NCI-H1930 (cell line): ENCODE measurements at regions not wholly inside any gene's neighbourhood (a gene's known extent, or its start where the extent isn't known, plus 50 kb on each side); places are given as distances from the start of the nearest gene placed in this dataset.
"Not testable (repeated sequence)": the region's sequence is repeated elsewhere in the genome, so short reads cannot be mapped to it uniquely, and the experiment has no call there.

Experiments used
- DNase-seq, 2 experiments: peaks; one replicate each; lab custom pipeline; 2025; lab: John Stamatoyannopoulos, UW

DNA sequence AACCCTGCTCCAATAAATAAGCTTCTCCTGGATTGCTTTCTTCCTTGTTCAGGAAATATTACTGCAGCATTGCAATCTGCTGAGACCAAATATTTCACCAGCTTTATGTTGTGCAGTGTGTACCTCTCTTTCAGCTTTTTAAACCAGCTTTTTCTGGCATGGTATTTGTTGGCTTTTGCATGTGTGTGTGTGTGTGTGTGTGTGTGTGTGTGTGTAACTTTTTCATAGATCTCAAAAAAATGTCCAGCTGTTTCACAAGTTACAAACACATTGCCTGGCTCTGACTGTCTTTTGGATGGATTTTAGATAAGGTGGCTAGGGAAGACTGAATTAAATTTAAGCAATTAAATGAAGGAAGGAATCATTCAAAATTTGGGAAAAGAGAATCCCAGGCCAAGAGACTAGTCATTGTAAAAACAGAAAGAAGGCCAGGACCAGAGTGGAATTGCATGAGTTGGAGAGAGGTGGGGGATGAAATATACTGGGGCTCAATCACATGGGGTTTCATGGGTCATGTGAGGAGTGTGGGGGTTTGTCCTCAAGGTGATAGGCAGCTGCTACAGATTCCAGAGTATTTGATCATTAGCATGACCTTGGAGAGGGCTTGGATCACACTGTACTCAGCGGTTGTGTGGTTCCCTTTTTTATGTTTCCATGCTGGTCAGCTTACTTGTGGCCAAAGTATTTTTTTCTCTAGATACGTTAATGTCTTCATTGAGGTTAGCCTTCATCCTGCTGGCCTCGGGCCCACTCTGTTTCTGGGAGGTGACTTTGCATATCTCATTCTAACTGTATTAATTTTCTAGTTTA is 357.7 kb upstream of the BOD1L1 start:
- DNase-seq, result no peak

DNA sequence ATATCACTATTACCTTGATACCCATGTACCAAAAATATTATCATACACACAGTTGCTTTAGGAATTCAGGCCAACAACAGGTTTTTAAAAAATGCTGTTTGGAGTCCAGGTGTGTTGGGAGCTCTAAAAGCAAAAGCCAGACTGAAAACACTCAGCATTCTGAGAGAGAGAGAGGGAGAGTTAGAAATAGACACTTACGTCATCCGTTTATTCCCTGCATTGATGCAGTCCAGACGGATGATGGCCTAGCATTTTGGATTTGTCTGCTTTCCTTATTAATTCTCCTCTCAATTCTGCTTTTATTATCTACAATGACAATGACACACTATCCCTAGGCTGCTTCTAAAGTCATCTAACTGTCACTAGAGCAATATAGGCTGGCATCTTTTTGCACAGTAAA is 358.3 kb upstream of the BOD1L1 start:
- DNase-seq, result no peak

DNA sequence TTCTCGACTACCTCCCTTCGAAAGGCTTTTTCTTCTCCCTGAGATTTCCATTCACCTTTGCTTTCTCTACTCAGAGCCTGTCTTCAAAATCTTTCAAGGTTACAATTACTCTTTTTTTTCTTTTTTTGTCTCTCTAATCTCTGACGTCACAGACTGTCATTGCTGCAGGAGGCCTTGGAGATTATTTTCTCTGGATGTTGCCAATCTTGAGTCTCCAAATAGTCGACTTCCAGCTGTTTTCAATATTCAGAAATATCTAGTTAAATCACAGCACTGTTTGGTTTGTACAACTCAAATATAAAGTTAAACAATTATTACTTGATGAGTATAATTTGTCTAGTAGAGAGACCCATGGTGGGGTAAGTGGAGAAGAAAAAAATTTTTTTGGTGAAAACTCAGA is 359.0 kb upstream of the BOD1L1 start:
- DNase-seq, result no peak

DNA sequence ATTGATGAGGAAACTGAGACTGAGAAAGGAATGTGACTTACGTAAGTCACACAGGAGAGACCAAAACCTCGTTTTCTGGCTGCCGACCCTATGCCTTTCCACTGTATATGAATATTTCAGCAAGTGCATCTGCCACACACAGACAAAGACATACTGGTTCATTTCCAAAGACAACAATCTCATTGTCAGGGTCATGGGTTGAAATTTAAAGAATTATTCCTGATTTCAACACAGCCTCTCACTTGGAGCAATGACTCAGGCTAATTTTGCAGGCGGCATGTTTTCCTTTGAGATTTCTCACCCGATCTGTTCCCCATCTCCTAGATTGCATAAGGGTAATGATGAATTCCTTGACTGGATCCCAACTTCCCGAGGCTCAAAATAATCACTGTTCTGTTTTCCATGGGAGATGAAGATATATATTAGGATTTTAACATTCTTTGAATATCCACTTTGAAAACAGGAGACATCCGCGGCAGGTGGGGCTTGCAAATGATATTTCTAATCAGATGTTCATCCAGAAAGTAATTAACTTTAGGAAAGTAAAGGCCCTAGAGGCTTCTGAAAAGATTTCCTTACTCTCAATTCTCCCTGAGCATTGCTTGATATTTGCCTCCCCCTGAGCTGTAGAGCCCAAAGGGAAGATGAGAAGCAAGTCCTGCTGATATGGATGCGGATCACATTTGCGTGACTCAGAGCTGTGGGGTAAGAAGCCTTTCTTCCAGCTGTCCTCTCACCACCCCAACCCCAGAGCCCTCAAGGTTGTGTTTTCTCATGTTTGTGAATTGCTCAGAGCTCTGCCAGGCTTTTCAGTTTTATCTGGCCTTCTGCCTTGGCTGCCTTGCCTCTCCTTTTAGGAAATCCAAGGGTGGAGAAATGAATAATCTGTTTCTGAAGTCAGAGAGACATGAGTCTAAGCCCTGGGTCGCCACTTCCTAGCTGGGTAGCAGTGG is 361.1 kb upstream of the BOD1L1 start:
- no peak for DNase-seq

DNA sequence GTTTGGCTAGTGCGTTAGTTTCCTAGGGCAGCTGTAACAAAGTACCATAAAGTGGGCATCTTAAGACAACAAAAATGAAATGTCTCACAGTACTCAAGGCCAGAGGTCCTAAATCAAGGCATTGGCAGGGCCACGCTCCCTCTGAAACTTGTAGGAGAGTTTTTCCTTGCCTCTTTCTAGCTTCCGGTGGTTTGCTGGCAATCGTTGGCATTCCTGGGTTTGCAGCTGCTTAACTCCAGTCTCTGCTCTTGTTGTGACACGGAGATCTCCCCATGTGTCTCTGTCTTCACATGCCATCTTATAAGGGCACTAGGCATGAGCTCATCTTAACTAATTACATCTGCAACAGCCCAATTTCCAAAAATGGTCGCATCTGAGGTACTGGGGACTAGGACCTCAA is 362.0 kb upstream of the BOD1L1 start:
- no peak for DNase-seq

DNA sequence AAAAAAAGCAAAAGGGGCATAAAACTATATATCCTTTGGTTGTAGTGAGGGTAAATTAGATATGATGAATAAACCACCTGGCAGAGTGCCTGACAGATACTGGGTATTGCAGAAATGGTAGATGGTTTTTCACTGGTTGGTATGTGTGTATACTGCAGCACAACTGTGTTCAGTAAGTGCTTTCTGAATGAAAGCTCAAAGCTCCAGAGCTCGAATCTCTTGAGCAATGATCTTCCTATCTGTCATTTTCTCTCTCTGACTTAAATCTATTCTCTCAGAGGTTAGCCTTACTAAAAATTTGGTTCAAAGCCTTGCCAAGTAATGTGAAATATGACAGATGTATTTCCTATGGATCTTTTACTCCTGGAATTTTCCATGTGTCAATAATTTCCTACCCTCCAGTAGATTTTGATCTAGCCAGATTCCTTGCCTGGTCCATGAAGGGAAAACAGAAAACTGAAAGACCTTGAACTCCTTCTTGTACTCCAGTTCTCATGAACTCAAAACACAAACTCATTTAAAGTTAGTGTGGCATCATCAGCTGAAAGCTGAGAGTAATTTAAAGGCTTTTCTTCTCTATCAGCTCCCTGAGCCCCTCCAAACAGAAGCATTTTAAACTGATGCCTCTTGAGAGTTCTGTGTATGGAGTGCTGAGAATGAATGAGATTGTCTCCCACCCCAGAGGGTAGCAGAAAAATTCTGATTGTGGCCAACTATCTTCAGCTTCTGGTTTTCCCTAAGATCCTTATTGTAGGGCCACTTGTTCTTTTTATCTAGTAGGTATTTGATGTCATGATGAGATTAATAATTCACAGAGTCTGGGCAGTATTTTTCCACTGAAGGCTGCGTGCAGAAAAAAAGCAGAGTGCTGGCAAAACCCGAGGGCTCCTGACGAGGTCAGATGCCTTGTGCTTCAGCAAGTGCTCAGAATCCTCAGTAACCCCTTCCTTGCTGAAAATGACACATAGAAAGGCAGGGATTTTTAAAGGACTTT is 363.4 kb upstream of the BOD1L1 start:
- DNase-seq, result no peak

DNA sequence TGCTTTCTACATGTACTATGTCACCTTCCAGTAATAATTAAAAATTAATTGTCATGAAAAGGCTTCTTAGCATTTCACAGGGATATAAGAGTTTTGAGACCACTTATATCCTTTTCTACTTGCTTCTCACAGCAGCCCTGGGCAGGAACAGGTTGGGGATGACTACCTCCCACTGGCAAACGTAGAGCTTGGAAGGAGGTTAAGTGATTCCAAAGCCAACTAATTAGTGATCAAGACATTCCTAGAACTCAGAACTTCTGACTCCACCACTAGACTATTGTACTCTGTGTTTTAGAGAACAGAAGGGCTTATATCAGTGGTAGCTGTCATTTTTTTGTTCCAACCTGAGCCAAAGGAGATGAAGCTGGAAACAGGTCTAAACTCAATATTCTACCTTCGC is 364.5 kb upstream of the BOD1L1 start:
- no peak for DNase-seq

DNA sequence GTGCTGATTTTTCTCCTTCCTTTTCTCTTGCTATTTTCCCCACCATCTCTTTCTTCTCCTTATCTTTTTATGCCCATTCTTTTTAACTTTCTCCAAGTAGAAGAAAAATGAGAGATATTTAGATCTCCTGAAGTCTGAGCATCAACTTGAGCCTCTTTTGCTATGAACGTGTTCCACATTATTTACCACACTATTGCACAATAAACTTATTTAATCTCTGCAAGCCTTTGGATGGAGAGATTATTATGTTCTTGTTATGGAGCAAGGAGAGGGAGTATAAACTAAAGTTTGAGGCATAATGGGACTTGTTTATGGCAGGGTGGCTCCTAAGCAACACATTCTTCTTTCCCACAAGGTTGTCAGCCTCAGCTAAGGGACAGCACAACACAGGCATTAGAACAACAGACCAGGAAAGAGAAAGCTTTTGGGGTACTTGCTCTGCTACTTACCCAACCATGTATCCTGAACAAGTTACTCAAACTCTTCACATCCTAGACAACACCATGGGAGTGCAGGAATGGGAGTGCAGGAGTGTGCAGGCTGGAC is 365.5 kb upstream of the BOD1L1 start:
- DNase-seq, result no peak

DNA sequence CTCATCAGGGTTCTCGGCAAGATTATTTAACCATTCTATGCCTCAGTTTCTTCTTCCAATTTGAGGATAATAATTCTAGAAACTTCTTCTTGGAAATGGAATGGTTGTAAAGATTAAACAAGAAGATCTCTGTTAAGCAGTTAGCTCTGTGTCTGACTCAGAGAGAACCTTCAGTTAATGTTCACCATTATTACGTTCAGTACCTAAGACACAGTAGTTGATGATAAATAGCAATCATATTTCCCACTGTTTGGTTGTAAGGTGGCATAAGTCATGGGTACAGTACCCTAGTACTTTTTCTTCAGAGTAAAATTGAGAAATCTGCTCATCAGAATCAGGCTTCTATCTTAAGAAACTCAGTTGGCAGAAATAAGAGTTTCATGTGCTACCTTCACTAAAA is 366.5 kb upstream of the BOD1L1 start:
- DNase-seq, result no peak

DNA sequence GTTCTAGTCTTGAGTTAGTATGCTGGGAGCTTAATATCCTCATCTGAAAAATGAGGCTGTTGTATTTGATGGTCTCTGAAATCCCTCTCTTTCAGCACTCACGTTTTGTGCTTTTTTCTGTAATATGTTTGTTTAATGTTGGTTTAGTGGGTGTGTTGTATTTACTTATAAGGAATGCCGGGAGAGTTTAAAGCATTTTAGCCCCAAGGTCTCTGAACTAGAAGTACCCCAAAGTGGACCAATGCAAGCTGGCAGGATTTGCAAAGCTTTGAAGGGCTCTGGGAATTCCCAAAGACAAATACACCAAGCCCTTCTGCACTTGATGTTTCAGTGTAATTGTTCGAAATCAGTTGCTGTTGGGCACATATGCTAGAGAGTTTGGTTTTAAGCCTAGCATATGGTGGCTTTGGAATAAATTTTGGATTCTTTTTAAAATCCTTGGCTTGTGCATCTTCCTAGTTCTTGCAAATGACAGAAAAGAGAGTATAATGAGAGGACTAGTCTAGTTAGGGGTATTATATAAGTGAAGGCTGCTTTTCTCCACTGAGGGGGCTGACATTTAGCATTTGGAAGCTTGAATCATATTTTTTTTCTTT is 371.4 kb upstream of the BOD1L1 start:
- no peak for DNase-seq

DNA sequence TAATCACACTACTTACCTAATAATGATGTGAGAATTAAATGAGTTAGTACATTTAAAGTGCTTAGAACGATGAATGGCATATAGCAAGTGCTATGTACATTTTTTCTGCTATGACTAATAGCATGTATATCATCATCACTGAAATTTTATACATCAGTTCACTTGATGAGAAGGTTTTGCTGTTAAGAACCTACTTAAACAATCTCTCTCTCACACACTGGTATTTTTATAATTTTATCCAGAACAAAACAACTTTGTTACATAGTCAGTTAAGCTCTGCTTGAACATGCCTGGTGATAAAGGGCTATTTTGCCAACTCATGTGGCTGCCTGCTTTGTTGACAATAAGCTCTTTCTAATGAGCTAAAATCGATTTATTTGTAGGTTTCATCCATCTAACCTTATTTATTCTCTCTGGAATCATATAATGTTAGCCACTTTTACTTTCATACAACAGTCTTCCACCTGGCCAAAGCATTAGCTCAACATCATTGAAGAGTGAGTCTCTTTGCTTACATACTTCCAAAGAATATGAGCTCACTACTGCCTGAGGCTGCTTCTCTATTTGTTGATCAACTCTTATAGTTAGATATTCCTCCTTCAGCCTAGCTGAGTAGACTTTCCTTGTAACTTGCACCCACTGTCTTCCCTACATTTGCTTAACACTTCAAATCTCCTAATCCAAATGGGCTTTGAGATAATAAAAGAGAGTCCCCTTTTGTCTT is 372.7 kb upstream of the BOD1L1 start:
- no peak for DNase-seq

DNA sequence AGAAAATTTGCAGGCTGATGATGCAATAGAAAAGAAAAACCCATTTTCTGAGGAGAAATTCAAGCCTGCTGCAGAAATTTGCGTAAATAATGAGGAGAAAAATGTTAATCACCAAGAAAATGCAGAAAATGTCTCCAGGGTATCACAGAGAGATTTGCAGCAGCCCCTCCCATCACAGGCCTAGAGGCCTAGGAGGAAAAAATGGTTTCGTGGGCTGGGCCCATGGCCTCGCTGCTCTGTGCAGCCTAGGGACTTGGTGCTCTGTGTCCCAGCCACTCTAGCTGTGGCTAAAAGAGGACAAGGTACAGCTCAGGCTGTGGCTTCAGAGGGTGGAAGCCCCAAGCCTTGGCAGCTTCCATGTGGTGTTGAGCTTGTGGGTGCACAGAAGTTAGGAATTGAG is 374.8 kb upstream of the BOD1L1 start:
- DNase-seq, result not testable (repeated sequence)

DNA sequence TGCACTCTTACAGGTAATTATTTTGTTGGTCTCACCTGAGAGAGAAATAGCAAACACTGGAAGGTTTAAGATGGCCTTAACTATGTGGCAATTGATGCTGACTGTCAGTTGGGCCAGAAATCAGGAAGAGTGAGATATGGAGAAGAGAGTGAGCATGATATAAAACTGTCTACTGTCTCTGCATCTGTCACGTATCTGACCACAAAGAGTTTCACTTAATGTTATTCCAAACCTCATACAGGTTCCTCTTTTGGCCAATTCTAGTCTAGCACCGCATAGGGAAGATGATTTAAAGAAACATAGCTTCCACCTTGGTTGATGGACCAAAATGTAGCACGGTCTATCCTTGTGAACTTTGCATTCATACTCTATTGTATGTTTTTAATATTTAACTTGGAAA is 381.0 kb upstream of the BOD1L1 start:
- no peak for DNase-seq

DNA sequence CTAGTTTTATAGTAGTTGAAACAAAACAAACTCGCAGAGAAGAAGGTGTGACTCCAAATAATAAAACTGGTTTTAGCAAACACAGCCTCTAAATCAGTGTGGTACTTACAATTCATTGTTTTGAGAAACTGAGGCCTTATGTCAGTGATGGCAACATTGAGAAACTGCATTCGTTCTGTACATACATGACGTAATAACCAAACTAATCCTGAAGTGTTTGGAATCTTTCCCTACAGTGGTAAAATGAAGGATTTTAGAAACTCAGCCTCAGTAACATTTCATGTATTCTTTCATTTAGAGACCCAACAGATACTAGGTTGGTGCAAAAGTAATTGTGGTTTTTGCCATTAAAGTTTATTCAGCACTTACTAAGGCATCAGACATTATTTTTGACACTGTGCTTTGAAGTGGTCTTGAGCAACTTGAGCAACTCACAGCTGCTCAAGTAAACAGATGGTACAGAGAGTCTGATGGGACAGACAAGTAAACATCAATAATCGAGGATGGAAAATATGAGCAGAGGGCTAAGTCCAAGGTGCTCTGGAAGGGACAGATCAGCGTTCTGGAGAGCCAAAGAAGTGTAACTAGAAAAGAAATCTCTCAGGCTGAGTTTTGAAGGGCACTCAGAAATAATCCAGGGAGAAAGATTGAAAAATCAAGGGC is 390.8 kb upstream of the BOD1L1 start:
- no peak for DNase-seq

DNA sequence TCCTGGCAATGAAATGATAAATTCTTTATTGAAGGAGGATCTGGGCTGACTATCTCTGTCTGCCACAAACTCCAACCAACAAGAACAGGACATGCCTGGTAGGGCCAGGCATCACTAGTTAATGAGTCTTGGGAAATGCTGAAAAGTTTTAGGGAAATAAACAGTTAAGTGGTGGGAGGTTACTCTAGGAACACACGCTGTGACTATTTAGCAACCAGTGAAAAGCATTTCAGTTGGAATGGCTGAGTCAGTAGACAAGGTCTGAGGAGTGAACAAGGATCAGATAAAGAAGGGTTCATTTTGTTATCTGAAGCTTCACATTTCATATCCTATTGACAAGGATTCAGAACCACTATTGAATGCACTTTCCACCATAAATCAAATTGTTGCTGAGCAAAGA is 394.9 kb upstream of the BOD1L1 start:
- DNase-seq, result no peak

DNA sequence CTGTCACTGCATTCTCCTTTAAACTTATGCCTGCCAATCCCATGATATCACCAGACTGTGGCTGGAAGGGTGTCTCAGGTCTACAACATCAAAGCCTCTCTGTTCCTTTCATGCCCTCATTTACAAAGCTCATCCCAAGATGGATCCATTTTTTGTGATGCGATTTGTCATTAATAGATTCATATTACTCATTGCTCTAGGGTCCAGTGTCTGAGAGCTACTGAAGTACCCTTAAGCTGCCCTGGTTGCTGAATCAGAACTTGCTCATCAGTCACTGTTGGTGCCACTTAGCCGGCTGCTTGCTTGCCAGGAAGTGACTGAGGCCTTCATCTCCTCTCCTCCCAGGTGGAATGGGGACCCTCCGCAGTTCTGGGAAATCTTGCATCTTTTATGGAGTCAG is 395.5 kb upstream of the BOD1L1 start:
- DNase-seq, result no peak

DNA sequence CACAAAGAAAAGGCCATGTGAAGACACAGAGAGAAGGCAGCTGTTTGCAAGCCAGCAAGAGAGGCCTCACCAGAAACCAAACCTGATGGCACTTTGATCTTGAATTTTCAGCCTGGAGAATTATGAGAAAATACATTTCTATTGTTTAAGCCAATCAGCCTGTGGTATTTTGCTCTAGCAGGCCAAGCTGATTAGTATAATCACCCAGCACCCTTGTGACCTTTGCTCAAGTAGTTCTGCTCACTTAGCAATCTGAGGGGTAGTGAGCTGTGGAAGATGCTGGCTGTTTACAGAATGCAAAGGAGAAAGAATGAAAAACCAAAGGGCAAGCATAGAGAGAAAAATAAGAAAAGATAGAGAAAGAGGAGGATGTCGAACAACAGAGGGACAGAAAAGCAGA is 396.4 kb upstream of the BOD1L1 start:
- no peak for DNase-seq

DNA sequence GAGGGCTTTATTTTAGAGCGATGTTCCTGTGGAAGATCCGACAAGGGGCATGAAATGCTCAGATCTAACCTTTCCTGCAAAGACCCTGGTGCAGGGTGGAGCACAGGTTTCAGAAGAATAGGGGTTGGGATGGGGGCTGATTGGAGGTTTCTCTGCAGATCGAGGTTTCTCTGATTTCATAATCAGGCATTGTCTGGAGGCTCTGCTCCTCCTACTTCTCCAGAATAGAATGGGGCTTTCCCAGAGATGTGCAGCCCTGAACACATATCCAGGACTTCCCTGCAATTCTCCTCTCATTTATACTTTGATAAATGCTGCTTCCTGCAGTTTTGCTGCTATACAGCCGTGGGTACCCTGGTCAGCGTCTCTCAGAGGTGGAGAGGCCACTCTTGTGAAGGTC is 397.6 kb upstream of the BOD1L1 start:
- DNase-seq, result no peak

DNA sequence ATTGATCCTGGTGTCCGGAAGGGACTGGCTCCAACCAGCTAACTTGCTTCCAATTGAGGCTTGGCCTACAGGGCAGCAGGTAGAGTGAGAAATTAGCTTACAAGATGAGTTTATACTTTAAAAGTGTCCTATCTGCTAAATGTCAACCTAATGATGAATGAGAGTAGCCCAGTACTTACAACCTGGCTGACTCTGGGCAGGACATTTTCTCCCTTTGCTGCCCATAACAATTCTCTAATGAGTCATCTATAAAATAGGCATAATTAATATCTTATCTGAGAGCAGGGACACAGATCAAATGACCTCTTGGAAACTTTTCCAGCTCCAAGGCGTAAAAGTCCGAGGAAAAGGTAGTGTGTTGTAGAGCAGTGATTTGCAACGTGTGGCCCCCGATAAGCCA is 398.4 kb upstream of the BOD1L1 start:
- no peak for DNase-seq

DNA sequence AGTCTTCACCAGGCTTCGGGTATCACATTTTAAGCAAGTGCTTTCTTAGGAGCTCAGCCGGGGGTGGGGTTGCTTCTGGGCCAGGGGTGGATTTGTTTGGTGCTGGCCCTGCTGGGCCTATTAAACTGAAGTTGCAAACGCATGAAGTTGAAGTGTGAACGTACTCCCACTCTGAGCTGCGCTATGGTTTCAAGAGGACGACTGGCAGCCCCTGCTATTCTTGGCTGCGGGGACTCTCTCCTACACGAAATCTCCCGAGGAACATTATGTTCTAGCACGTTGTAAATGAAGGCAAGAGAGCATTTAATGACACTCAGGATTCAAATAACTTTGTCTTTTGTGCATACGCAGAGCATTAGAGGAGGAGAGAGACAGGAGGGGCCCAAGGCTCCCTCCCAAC is 401.3 kb upstream of the BOD1L1 start:
- DNase-seq, result no peak
